Ovary (tissue), 3 donors: ENCODE measurements at regions not wholly inside any gene's neighbourhood (a gene's known extent, or its start where the extent isn't known, plus 50 kb on each side); places are given as distances from the start of the nearest gene placed in this dataset.

Experiments
- POLR2A ChIP-seq: fragments of 450-650 bp; IDR thresholded peaks from one replicate; pipeline ENCODE4 v1.6.1; 2017; ENCODE audit warnings: antibody characterized with exemption, mild to moderate bottlenecking, moderate library complexity
- TF ChIP-seq, protein P1 (sequence below), 3 donors: fragments of 450-650 bp in 2 of 3; fragments of 200-600 bp in 1 of 3; IDR thresholded peaks; one replicate each; pipeline versions ENCODE4 v1.5.1 to v1.8.0; 2016 to 2022; ENCODE audit warnings: antibody characterized with exemption in 3 of 3, mild to moderate bottlenecking in 1 of 3
- donor health status: DM: no; HTN: no; CAD: no.

DNA sequence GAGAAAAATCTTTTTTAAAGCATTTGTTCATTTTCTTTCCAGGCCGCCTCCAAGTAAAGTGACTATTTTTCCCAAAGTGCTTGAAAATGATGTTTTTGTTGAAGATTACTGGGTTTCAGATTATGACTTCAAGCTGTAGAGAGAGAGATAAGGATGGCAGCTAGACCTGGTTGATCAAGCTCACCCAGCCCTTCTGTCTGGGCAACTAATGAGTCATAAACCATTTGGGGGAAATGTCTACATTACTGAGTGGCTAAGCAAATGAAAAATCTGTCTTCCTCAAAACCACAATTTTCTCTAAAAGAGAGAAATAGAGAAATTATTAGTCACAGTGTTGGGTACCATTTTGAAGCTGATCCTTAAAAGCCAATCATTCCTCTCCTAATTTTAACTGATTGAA, 355.4 kb upstream of the CPEB2 start:
- TF ChIP-seq, protein P1, sequence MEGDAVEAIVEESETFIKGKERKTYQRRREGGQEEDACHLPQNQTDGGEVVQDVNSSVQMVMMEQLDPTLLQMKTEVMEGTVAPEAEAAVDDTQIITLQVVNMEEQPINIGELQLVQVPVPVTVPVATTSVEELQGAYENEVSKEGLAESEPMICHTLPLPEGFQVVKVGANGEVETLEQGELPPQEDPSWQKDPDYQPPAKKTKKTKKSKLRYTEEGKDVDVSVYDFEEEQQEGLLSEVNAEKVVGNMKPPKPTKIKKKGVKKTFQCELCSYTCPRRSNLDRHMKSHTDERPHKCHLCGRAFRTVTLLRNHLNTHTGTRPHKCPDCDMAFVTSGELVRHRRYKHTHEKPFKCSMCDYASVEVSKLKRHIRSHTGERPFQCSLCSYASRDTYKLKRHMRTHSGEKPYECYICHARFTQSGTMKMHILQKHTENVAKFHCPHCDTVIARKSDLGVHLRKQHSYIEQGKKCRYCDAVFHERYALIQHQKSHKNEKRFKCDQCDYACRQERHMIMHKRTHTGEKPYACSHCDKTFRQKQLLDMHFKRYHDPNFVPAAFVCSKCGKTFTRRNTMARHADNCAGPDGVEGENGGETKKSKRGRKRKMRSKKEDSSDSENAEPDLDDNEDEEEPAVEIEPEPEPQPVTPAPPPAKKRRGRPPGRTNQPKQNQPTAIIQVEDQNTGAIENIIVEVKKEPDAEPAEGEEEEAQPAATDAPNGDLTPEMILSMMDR (IDR thresholded peaks at IDR 0.05) = no peak
- no peak for TF ChIP-seq POLR2A
